ENCODE measurements at regions not wholly inside any gene's neighbourhood (a gene's known extent, or its start where the extent isn't known, plus 50 kb on each side); places are given as distances from the start of the nearest gene placed in this dataset.

DNA sequence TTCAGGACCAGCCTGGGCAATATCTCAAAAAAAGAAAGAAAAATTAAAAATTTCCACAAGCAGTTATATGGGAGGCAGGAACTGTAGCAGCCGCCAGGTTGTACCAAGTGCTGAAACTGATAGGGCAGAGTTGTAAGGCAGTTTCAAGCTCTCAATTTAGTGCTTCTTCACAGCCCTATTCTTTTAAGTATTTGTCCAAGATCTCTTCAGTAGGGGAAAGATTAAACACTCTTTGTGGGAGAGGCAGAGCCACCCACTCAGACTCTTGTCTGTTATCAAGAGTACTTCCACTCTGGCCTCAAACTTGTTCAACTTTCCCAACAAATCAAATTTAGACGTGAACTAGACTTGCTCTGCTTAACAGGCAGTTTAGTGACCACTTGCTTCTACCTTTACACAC, 228.7 kb downstream of the REEP3 start:
- no peak for DNase-seq

DNA sequence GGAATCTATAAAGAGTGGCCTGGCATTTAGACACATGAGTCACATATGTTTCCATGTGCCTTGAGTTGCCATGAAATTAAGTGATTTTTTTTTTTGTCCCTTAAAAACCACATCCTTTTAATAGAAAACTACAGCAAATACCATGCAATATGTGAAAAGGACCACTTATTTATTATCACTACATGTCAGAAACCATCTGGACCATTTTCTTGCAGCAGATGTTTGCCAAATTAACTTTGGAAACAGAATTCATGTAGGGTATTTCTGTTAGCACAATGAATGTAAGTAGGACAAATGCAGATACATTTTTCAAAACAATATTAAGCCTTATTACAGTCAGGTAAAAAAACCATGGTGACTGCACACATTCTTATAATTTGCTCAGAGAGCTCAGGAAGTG, 230.6 kb downstream of the REEP3 start:
- DNase-seq, result no peak

DNA sequence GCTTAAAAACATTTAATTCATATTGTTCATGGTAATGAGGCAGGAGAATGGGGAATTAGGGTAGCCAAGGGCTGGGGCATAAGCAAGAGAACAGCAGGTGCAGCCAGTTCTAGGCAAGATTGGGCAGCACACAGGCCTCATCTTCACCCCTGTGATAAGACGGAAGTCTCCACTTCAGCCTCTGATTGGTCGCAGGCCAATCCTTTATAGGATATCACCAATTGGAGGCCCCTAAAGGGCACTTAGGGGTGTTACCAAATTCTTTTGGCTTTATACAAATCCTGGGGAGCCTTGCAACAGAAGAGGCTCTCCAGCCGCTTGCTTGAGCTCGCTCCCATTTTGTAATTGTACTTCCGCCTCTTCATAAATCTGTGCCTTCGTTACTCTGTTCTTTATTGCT, 231.1 kb downstream of the REEP3 start:
- DNase-seq, result no peak

DNA sequence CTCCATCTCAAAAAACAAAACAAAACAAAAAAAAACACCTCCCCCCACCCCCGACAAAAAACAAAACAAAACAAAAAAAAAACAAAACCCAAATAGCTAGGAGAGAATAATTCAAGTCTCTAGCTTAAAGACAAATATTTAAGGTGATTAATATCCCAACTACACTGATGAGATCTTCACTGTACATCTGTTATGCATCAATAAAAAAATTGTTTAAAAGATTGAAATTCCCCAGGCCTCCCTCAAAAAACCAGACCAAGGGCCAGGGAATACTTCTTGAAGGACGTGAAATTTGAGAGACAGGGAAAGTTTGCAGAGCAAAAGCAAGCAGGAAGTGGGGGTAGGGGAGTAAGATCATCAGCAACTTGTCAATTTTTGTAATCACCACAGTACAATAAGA, 232.6 kb downstream of the REEP3 start:
- DNase-seq, result no peak

DNA sequence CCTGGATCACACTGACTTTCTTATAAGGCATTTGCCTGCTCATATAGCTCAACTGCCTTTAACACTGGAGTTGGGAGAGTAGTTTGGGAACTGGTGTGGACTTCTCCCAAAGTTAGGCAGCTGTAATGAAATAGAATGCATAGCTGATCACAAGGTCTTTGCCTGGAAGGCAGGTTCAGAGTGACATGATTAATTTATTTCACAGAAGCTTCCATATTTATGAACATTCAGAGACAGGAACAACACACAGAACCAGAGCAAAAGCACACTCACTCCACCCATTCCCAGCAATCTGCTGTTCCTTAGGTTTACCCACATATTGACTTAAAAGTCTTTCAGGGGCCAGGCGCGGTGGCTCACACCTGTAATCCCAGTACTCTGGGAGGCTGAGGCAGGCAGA, 234.2 kb downstream of the REEP3 start:
- no peak for DNase-seq

DNA sequence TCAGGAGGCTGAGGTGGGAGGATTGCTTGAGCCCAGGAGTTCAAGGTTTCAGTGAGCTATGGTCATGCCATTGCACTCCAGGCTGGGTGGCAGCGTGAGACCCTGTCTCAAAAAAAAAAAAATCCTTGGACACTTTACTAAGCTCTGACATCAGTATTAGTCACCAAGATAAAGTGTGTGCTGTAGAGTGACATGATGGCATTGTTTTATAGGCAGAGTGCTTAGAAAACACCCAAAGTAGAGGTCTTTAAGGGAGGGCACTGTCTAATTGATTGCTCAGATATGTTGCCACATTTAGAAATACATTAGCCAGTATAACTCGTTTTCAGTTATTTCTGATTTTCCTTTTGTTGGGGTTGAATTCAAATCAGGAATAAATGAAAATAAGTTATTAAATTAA, 235.9 kb downstream of the REEP3 start:
- no peak for DNase-seq

DNA sequence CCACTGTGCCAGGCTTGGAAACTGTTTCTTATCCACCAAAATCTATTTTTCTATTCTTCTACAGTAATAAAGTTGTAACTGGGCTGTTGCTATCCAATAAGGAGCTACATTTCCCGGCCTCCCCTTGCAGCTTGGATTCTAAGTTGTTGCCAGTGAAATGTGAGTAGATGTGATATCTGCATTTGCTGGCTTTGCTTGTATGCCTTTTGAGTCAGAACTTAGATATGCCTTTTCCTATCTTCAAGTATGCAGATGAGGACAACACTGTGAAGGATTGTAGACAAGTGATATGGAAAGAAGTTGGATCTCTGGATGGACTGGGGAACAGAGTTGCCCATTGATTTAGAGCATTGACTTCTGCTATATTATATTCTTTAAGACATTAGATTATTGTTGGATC, 236.9 kb downstream of the REEP3 start:
- no peak for DNase-seq

DNA sequence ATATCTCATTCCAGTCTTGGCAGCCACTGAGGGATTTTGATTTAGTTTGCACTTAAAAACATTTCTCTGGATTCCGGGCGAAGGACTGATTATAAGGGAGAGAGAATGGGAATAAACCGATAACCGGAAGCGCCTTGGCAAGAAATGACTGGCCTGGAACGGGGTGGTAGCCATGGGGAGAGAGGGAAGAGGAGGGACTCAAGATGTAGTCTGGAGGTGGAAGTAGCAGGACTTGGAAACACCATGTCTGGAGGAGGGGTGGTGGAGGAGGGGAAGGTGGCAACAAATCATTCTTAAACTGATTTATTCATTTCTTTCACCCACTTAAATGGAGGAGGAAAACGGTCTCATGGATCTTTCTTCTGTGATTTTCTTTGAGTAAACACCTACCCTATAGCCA, 238.1 kb downstream of the REEP3 start:
- DNase-seq, result no peak

DNA sequence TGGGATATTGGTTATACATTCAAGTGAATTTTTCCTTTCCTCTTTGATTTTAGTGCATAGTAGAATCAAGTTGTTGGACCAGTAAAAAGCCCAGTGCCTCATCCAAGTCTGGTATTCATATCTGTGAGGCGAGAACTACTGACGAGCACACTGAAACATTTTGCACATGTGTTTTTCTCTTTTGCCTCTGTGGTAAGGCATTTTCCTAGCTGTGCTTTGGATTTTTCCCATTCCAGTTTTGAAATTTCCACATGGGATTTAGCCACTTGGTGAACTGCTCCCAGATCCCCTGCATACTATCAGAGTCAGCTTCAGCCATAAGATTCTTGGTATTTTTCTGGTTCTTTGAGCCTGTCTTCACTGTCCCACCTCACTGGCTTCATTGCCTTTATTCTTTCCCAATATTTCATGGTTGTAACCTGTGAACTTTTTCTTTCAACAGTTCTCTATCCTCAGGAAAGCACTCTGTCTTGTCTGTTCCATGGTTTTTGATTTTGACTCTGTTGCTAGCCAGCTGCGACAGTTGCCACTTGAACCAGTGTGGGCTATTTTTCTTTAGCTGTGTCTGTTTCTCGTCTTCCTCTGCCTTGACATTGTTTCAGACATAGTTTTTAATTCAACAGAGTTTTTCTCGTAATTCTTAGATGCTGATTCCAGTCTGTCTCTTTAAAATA, 239.0 kb downstream of the REEP3 start:
- no peak for DNase-seq

DNA sequence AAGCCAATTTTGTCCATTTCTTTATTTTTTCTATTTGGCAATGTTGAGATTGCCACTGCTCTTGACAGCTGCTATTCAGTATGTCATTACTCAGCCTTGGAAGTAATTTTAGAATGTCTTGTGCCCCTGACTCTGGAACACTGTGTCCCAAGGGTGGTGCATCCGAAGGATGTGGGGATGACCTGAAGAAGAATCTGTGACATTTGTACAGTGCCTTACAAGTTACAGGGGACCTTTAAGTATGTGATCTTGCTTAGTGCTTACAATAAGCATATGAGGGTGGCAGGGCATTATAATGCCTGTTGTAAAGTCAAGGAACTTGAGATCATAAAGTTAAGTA, 239.5 kb downstream of the REEP3 start:
- no peak for DNase-seq

DNA sequence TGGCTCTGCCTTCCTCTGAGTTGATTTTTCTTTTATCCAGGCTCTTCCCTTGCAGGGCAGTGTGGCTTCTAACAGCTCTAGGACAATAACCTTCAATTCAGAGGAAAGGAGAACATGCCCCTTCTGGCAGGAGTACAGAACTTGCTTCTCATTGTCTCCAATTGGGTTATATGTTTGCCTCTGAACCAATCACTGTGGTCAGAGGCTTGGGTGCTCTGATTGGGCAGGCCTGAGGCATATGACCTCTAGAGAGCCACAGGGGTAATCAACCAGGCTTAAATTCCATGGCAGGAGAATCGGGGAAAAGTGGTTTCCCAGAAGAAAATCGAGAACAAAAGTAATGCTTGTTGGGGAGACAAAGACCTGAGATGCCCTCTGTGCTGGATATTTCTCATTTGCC, 240.0 kb downstream of the REEP3 start:
- DNase-seq, result no peak

DNA sequence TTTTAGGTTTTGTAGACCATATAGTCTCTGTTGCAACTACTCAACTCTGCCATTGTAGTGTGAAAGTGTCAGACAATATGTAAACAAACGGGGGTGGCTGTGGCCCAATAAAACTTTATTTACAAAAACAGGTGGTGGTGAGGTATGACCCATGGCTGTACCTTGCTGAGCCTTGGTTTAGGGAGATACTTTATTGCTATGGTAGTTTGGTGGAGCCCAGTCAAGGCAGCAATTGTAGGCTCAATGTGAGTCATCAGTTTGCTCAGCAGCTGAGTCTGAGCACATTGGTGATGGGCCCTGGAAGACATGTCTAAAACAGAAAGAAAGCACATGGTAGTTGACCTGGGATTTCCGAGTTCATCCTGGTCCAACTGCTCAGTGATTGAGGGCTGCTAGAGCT, 242.5 kb downstream of the REEP3 start:
- DNase-seq, result no peak

DNA sequence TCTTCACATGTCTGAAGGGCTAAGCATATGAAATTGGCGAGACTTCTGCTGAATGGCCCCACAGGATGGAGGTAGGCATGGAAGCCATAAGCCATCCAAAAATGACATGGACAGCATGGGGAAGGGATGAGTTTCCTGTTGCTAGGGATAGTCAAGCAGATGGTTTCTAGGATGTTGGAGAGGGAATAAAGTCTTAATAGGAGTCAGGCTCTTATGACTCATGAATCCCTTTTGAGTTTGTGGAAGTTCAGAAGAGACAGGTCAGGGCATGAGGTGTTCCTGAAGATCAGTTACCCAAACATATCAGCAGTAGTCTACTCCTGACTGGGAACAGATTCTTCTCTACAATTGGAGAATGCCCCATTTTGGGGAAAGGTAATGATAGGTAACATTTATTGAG, 243.9 kb downstream of the REEP3 start:
- DNase-seq, result no peak

DNA sequence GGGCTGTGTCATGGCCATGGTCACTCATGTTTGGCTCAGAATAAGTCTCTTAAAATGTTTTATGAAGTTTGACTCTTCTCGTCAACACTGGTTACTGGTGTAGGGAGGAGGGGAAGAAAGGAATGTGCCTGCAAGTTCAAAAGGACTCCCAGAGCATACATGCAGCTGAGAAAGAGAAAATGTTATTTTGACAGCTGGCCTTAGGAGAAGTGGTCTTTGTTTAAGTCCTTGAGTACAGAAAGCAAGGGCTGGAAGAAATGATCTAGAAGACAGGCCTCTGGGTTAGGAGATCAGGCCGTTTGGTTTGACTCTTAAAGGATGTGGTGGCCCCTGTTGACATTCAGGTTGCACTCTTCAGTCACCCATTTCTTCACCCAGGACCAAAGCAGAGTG, 245.5 kb downstream of the REEP3 start:
- DNase-seq, result no peak

DNA sequence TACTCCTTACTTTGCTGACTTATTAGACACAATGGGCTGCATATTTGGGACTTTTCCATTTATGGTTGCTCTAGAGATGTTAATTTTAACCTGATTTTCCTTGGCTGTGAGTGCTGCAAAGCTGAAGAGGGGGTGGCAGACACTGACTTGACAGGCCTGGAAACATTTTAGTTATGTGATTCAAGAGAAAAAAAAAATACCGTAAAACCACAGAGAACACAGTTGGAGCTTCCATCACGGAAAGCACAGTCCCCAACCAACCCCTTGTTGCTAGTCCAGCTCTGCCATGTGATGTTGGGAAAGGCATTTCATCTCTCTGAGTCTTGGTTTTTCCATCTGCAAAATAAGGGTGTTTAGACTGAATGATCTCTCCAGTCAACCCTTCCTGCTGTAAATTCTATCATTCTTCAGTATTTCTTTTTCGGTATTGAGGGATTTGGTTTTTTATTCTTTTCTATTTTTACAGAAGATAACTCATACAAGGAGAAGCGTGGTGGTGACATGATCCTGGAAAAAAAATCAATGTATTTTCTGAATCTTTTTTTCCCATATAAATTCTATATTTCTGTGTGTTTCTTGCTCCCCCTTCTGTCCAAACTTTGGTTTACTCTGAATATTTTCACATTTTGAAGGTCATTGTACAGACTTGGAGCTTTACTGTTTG, 246.1 kb downstream of the REEP3 start:
- no peak for DNase-seq

DNA sequence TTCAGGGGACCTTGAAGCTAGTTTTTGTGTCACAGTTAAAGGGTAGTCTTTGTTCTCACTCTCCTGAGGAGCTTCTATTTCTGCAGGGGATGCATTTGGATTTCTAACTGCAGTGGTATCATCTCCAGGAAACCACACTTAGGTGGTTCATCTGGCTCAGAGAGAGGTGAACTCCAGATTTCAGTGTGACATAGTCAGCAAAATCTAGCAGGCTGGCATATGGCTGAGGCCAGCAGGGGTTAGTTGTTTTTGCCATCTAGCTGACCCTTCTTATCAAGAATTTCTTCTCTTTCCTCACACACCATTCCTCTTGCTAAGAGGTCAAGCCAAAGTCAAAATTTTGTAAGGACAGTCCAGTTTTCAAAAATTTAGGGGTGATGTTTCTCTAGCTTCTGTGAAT, 248.2 kb downstream of the REEP3 start:
- no peak for DNase-seq

DNA sequence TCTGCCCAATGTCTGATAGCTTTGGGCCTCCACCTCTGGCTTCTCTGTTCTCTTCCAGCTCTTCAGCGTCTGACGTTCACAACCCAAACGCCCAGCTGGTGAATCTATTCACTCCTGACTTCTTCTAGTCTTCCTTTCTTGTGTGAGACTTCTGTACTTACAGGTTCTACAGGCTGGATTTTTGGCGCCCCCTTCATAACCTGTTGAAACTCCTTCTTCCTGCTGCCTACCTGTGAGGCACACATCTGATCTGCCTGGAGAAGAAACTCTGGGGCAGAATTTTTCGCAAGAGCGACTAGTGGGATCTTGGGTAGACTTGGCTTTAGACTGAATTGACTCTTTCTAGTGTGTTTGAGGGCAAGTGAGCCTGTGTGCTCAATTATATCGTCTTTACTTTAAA, 249.3 kb downstream of the REEP3 start:
- DNase-seq, result no peak

DNA sequence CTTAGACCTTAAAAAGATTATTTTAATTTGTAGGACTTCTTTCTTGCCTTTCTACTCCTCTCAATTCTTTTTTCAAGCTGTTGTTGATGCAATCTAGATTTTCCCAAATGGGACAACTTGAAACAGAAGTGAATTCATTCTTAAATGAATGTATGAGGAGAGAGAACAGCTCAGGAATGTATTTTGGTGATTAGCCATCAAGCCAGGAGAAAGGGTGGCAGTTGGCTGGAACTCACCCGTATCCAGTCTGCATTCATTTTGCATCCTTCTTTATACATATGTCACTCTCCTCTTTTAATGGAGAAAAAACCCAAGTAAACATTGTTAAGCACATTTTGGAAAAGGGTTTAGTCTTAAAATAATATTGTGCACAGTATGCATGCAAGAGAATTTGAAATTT, 251.3 kb downstream of the REEP3 start:
- DNase-seq, result no peak

DNA sequence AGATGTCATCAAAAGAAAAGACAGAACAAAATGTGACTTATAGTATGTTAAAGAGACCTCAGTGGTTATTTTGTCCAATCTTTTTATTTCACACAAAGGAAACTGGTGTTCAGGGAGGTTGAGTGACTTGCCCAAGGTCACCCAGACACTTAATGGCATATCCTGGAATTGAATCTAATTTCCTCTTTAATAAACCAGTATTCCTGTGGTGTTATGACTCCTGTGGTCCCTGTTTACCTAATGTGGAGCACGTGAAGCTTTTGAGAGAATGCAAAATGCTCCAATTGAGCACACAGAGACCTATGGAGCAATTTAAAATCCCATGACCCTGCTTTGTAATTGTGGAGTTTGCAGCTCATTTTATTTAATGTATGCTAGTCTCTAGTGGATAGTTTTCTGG, 251.9 kb downstream of the REEP3 start:
- no peak for DNase-seq

DNA sequence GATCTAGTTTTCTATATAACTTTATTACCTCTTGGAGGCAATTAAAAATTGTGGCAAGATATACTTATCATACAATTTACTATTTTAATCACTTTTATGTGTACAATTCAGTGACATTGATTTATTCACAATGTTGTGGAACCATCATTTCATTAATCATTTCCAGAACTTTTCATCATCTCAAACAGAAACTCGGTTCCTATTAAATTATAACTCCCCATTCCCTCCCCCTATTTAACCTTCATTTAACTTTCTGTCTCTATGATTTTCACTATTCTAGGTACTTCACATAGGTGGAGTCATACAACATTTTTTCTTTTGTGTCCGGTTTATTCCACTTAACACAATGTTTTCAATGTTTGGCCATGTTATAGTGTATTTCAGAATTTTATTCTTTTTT, 252.8 kb downstream of the REEP3 start:
- no peak for DNase-seq

DNA sequence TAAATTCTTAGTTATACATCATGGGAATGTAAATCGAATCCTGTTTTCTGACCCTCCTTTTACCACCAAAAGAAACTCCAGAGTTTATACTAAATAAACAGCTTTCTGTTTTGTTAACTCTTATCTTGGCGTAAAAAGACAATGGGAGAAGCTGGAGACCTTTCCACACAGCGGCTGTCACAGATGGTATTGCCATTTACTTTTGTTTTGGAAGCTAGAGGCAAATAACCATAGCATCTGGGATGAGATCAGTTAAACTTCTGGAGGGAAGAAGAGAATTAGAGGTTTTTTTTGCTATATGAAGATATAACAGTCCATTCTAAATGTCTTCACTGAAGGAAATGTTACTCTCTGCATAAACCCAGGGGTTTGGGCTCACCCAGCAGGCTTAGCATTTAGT, 258.9 kb downstream of the REEP3 start:
- no peak for DNase-seq

DNA sequence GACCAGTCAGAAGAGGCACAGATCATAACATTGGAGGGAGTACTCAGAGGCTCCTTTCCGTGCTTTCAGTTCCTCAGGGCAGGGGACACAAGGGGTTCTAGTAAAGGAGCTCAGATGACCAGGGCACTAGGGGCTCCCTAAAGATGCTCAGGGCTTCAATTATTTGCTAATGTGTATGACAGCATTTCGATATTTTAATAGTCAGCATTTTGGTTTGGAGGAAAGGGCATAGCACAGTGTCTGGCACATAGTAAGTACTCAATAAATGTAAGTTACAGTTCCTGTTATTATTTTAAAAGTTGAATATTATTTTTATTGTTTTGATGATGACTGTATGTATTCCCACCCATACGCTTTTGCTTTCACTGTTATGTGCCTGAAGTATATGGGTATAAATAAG, 260.0 kb downstream of the REEP3 start:
- no peak for DNase-seq

DNA sequence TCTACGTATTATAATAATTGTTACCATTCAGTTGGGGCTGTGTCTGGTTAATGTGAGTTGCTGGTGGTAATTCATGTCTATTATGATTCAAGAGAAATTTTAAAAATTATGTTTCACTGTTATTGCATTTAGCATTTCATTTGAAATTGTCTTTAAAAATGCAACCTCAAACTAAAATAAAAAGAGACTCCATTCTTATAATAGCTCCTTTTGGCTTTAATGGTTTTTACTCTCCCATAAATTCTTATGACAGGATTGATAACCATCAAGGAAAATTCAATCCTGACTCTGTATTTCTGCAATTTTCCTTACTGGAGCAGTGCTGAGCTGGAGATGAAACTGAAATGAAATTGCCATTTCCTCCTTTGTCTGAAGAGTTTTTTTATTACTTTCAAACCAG, 262.7 kb downstream of the REEP3 start:
- no peak for DNase-seq

DNA sequence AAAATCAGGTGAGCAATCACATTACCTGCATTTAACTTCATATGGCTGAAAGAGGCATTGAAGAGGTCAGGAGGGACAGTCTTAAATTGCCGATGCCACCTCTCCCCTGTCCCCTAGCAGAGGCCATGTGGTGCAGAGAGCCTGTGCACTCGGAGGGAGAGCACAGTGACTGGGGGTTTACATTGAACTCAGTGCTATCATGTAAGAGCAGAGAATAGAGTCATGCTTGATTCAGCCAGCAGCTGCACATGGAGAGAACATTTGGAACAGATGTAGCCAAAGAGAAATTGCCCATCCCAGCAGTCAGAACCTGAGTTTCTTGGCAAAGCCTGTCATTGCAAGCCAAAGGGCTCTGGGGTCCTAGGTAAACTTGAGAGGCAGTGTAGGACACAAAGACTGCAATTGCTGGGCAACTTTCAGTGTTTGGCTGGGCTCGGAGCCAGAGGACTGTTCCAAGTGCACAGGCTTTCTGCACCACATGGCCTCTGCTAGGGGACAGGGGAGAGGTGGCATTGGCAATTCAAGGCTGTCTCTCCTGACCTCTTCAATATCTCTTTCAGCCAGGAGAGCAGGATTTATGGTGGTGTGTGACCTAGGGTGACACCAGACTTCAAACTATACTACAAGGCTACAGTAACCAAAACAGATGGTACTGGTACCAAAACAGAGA, 267.1 kb downstream of the REEP3 start:
- DNase-seq, result no peak

All from CD4-positive, alpha-beta T cell treated with Interleukin-6 for 4 hours (primary cell).